ENCODE measurements at regions not wholly inside any gene's neighbourhood (a gene's known extent, or its start where the extent isn't known, plus 50 kb on each side); places are given as distances from the start of the nearest gene placed in this dataset.

GRCh38 chr1:191206513-191207207, 729.0 kb upstream of the BRINP3 start:
- ChIA-PET CTCF (no interaction called here), POLR2A (no interaction called here)
- TF ChIP-seq PRRX2 (CRISPR knock-in tag; IDR thresholded peaks at IDR 0.05) (no peak), ZNF281 (CRISPR knock-in tag; IDR thresholded peaks at IDR 0.05) (no peak)
- TF ChIP-seq, protein P1, sequence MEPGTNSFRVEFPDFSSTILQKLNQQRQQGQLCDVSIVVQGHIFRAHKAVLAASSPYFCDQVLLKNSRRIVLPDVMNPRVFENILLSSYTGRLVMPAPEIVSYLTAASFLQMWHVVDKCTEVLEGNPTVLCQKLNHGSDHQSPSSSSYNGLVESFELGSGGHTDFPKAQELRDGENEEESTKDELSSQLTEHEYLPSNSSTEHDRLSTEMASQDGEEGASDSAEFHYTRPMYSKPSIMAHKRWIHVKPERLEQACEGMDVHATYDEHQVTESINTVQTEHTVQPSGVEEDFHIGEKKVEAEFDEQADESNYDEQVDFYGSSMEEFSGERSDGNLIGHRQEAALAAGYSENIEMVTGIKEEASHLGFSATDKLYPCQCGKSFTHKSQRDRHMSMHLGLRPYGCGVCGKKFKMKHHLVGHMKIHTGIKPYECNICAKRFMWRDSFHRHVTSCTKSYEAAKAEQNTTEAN (CRISPR knock-in tag; IDR thresholded peaks at IDR 0.05): no peak
- TF ChIP-seq, protein P2, sequence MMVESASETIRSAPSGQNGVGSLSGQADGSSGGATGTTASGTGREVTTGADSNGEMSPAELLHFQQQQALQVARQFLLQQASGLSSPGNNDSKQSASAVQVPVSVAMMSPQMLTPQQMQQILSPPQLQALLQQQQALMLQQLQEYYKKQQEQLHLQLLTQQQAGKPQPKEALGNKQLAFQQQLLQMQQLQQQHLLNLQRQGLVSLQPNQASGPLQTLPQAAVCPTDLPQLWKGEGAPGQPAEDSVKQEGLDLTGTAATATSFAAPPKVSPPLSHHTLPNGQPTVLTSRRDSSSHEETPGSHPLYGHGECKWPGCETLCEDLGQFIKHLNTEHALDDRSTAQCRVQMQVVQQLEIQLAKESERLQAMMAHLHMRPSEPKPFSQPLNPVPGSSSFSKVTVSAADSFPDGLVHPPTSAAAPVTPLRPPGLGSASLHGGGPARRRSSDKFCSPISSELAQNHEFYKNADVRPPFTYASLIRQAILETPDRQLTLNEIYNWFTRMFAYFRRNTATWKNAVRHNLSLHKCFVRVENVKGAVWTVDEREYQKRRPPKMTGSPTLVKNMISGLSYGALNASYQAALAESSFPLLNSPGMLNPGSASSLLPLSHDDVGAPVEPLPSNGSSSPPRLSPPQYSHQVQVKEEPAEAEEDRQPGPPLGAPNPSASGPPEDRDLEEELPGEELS (CRISPR knock-in tag; IDR thresholded peaks at IDR 0.05): no peak
- Mint-ChIP-seq H3K27me3 (ENCODE audit: low read depth) (no peaks in the 10 kb centered on the region), H3K4me1 (no peaks in the 10 kb centered on the region), H3K4me3 (no peak overlapping the region), H3K27ac (no peak overlapping the region), H3K36me3 (no peaks in the 10 kb centered on the region), H3K9me3 (peaks cover 15% of the 10 kb centered on the region; the same call in 1 of the 2 replicates)
- DNase-seq (ENCODE audit: low spot score): no peak
- ATAC-seq: no peak

DNA sequence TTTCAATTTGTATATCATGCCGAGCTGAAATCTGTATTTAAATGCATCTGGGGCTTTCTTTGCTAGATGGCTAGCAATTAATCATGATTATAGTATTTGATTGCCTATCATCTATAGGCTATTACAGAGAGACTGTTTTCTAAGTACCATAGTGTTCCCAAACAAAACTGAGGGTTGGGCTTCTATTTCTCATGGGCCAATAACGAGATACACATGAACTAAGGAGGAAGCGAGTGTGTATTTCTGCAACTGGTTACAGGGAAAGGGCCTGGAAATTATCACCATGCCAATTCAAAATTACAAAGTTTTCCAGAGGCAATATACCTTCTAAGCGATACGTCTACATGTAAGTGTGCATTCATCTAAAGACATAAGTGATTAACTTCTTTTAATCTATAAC, 744.5 kb upstream of the BRINP3 start:
- Mint-ChIP-seq H3K4me1 (no peaks in the 10 kb centered on the region), H3K4me3 (no peak overlapping the region), H3K9me3 (peaks cover 19% of the 10 kb centered on the region), H3K27me3 (ENCODE audit: low read depth) (no peaks in the 10 kb centered on the region; the same call in 1 of the 2 replicates), H3K36me3 (peaks cover 14% of the 10 kb centered on the region), H3K27ac (no peak overlapping the region)
- DNase-seq (ENCODE audit: low spot score) (no peak), ATAC-seq (no peak)
- ChIA-PET POLR2A (no interaction called here), CTCF (no interaction called here)
- TF ChIP-seq, protein P3, sequence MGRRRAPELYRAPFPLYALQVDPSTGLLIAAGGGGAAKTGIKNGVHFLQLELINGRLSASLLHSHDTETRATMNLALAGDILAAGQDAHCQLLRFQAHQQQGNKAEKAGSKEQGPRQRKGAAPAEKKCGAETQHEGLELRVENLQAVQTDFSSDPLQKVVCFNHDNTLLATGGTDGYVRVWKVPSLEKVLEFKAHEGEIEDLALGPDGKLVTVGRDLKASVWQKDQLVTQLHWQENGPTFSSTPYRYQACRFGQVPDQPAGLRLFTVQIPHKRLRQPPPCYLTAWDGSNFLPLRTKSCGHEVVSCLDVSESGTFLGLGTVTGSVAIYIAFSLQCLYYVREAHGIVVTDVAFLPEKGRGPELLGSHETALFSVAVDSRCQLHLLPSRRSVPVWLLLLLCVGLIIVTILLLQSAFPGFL (CRISPR knock-in tag; IDR thresholded peaks at IDR 0.05; ENCODE audit: borderline replicate concordance): no peak
- TF ChIP-seq, protein P1 (CRISPR knock-in tag; IDR thresholded peaks at IDR 0.05): no peak
- TF ChIP-seq, protein P4, sequence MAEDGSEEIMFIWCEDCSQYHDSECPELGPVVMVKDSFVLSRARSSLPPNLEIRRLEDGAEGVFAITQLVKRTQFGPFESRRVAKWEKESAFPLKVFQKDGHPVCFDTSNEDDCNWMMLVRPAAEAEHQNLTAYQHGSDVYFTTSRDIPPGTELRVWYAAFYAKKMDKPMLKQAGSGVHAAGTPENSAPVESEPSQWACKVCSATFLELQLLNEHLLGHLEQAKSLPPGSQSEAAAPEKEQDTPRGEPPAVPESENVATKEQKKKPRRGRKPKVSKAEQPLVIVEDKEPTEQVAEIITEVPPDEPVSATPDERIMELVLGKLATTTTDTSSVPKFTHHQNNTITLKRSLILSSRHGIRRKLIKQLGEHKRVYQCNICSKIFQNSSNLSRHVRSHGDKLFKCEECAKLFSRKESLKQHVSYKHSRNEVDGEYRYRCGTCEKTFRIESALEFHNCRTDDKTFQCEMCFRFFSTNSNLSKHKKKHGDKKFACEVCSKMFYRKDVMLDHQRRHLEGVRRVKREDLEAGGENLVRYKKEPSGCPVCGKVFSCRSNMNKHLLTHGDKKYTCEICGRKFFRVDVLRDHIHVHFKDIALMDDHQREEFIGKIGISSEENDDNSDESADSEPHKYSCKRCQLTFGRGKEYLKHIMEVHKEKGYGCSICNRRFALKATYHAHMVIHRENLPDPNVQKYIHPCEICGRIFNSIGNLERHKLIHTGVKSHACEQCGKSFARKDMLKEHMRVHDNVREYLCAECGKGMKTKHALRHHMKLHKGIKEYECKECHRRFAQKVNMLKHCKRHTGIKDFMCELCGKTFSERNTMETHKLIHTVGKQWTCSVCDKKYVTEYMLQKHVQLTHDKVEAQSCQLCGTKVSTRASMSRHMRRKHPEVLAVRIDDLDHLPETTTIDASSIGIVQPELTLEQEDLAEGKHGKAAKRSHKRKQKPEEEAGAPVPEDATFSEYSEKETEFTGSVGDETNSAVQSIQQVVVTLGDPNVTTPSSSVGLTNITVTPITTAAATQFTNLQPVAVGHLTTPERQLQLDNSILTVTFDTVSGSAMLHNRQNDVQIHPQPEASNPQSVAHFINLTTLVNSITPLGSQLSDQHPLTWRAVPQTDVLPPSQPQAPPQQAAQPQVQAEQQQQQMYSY (CRISPR knock-in tag; IDR thresholded peaks at IDR 0.05): no peak
- TF ChIP-seq GABPB1 (CRISPR knock-in tag; IDR thresholded peaks at IDR 0.05) (no peak), IRF2 (CRISPR knock-in tag; IDR thresholded peaks at IDR 0.05; ENCODE audit: borderline replicate concordance, low read depth) (no peak), SMAD3 (CRISPR knock-in tag; IDR thresholded peaks at IDR 0.05; ENCODE audit: borderline replicate concordance) (no peak), SMAD4 (CRISPR knock-in tag; IDR thresholded peaks at IDR 0.05) (no peak), E2F4 (CRISPR knock-in tag; IDR thresholded peaks at IDR 0.05; ENCODE audit: borderline replicate concordance, low read depth) (no peak), CREM (CRISPR knock-in tag; IDR thresholded peaks at IDR 0.05) (no peak), TP53 (CRISPR knock-in tag; IDR thresholded peaks at IDR 0.05) (no peak), ZNF138 (CRISPR knock-in tag; conservative IDR thresholded peaks at IDR 0.05) (no peak), ZNF263 (CRISPR knock-in tag; IDR thresholded peaks at IDR 0.05; ENCODE audit: low read depth) (no peak), ZNF121 (CRISPR knock-in tag; IDR thresholded peaks at IDR 0.05) (no peak)
- TF ChIP-seq, protein P5, sequence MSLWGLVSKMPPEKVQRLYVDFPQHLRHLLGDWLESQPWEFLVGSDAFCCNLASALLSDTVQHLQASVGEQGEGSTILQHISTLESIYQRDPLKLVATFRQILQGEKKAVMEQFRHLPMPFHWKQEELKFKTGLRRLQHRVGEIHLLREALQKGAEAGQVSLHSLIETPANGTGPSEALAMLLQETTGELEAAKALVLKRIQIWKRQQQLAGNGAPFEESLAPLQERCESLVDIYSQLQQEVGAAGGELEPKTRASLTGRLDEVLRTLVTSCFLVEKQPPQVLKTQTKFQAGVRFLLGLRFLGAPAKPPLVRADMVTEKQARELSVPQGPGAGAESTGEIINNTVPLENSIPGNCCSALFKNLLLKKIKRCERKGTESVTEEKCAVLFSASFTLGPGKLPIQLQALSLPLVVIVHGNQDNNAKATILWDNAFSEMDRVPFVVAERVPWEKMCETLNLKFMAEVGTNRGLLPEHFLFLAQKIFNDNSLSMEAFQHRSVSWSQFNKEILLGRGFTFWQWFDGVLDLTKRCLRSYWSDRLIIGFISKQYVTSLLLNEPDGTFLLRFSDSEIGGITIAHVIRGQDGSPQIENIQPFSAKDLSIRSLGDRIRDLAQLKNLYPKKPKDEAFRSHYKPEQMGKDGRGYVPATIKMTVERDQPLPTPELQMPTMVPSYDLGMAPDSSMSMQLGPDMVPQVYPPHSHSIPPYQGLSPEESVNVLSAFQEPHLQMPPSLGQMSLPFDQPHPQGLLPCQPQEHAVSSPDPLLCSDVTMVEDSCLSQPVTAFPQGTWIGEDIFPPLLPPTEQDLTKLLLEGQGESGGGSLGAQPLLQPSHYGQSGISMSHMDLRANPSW (CRISPR knock-in tag; conservative IDR thresholded peaks at IDR 0.05; ENCODE audit: low read depth): no peak
